ENCODE measurements at regions not wholly inside any gene's neighbourhood (a gene's known extent, or its start where the extent isn't known, plus 50 kb on each side); places are given as distances from the start of the nearest gene placed in this dataset.

DNA sequence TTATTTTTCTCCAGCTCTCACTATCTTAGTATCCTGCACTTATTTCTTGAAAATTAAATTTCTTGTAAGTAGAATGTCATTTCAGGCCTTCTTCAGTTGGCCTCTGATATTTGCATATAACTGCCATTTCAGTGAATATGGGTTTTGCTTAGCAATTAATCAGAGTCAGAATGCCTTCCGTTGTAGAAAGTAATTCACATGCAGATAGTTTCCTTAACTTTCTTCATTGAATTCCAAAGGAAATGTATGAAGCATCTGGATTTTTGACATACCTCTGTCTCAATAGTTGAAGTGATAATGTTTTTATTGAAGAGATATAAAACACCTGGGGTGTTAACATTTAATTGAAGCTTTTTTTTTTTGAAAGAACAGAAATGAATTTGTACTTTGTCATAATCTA is 914.1 kb upstream of the NXPH2 start:
- Histone ChIP-seq H3K4me1 (no peaks in the 10 kb centered on the region), H3K4me3 (no peak overlapping the region), H3K36me3 (no peaks in the 10 kb centered on the region), H3K9me3 (peaks cover 0 to 3% (median 0%) of the 10 kb centered on the region in 11 donors), H3K27ac (no peak overlapping the region), H3K27me3 (no peaks in the 10 kb centered on the region)
- TF ChIP-seq, protein P1, sequence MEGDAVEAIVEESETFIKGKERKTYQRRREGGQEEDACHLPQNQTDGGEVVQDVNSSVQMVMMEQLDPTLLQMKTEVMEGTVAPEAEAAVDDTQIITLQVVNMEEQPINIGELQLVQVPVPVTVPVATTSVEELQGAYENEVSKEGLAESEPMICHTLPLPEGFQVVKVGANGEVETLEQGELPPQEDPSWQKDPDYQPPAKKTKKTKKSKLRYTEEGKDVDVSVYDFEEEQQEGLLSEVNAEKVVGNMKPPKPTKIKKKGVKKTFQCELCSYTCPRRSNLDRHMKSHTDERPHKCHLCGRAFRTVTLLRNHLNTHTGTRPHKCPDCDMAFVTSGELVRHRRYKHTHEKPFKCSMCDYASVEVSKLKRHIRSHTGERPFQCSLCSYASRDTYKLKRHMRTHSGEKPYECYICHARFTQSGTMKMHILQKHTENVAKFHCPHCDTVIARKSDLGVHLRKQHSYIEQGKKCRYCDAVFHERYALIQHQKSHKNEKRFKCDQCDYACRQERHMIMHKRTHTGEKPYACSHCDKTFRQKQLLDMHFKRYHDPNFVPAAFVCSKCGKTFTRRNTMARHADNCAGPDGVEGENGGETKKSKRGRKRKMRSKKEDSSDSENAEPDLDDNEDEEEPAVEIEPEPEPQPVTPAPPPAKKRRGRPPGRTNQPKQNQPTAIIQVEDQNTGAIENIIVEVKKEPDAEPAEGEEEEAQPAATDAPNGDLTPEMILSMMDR (IDR thresholded peaks at IDR 0.05) = no peak
- WGBS, 2 donors = 33 to 45% methylated on average over 1 of the region's 1 CpG
- intact Hi-C loops (cut with DNase I) = no loop called here
- DNase-seq (no peak), ATAC-seq (no peak)

DNA sequence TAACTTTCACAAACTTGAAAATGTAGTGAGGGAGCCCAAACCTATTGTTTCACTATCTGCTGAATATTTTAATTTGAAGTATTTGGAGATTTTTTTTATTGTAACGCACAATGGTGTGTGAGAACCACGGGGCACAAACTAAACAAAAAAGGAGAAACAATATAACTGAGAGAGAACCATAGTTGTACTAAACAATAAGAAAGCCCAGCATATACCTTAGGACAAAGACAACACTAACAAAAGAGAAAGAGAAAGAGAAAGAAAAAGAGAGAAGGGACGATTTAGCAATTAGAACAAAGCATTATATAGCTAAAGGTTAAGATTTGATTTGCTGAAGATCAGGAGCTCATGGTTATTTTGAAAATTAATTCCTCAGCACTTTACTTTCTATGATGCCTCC is 906.0 kb upstream of the NXPH2 start:
- no peak for DNase-seq
- intact Hi-C loops (cut with DNase I) = no loop called here
- H3K27me3 ChIP-seq = no peaks in the 10 kb centered on the region
- TF ChIP-seq, protein P1 (IDR thresholded peaks at IDR 0.05) = no peak
- H3K4me3 ChIP-seq = no peak overlapping the region
- no peaks in the 10 kb centered on the region for H3K36me3 ChIP-seq
- WGBS, 2 donors = 78 to 84% methylated on average over 3 of the region's 3 CpGs
- H3K4me1 ChIP-seq = no peaks in the 10 kb centered on the region
- H3K27ac ChIP-seq = no peak overlapping the region
- peaks cover 0 to 21% (median 0%) of the 10 kb centered on the region in 11 donors for H3K9me3 ChIP-seq
- ATAC-seq = no peak

DNA sequence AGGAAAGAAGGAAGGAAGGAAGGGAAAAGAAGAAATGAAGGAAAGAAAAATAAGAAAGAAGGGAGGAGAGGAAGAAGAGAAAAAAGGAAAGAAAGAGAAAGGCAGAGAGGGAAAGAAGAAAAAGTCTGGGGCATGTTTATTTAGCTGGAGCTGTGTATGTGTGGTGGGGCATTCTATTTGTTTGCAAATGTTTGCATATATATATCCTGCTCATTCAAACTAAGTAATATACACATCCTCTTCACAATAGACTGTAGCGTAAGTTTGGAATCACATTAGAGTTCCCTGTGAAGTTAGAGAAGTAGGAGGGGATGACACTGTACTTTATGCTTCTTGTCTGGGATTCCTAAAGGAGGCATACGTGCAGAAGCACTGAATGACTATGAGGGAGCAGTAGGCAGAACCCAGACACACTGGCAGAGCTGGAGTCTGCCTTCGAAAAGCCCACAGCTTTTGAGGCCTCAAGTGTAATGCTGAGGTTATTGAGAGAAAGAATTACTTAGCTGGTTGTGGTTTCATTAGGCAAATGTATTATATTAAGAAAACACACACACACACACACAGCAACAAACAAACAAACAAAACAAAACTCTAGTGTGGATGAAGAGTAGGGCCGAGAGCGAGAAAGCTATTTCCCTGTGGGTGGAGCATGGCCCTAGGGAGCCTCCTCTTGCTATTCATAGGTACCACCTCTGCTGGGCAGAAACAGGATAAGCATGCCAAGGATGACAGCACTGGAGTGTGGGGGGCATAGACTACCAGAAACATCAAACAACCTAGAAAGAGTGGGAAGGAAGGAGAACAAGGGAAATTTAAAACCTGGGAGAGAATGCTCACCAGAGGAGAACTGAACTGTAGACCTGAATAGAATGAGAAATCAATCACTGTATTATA is 905.1 kb upstream of the NXPH2 start:
- 70 to 75% methylated on average over 5 of the region's 5 CpGs for WGBS, 2 donors
- TF ChIP-seq, protein P1 (IDR thresholded peaks at IDR 0.05) = no peak
- ATAC-seq (no peak), DNase-seq (no peak)
- Histone ChIP-seq H3K4me1 (no peaks in the 10 kb centered on the region), H3K27ac (no peak overlapping the region), H3K4me3 (no peak overlapping the region), H3K9me3 (peaks cover 0 to 21% (median 0%) of the 10 kb centered on the region in 11 donors), H3K36me3 (no peaks in the 10 kb centered on the region), H3K27me3 (no peaks in the 10 kb centered on the region)
- intact Hi-C loops (cut with DNase I) = no loop called here

DNA sequence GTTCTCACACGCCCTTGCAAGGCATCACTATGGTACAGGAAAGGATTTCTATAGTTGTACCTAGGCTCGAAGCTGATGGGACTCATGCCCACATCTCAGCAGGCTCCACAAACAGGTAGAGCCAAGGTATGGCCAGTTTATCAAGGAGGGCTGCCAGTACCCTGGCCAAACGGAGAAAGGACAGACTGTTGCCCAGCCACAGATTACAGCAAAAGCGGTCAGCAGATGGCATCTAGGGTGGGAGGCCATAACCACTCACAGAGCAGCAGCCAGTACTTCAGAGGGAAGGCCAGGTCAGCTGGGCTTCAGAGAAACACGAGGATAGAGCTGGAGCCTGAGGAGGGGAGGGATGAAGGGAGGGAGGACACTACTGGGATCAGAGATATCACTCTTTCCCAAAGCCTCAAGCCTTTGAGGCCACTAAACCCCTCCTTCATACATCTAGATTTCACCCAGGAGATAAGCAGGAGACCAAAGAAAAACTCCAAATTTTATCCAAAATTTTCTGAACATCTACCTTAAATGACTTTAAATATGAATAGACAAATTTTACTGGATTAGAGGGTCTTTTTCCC is 904.2 kb upstream of the NXPH2 start:
- no peaks in the 10 kb centered on the region for H3K36me3 ChIP-seq
- DNase-seq = no peak
- peaks cover 0 to 21% (median 0%) of the 10 kb centered on the region in 11 donors for H3K9me3 ChIP-seq
- no peaks in the 10 kb centered on the region for H3K27me3 ChIP-seq
- H3K4me3 ChIP-seq = no peak overlapping the region
- TF ChIP-seq, protein P1 (IDR thresholded peaks at IDR 0.05) = no peak
- WGBS, 2 donors = 62 to 63% methylated on average over 5 of the region's 5 CpGs
- no peaks in the 10 kb centered on the region for H3K4me1 ChIP-seq
- H3K27ac ChIP-seq = no peak overlapping the region
- intact Hi-C loops (cut with DNase I) = no loop called here
- ATAC-seq = no peak
